Prostate gland (tissue), 2 donors: ENCODE measurements at regions not wholly inside any gene's neighbourhood (a gene's known extent, or its start where the extent isn't known, plus 50 kb on each side); places are given as distances from the start of the nearest gene placed in this dataset.
"Not testable (repeated sequence)": the region's sequence is repeated elsewhere in the genome, so short reads cannot be mapped to it uniquely, and the experiment has no call there.

Experiments
- POLR2AphosphoS5 ChIP-seq: sonication (generic); formaldehyde crosslinking; IDR thresholded peaks from one replicate; pipeline ENCODE4 v1.6.1; 2017; ENCODE audit warnings: antibody characterized with exemption
- TF ChIP-seq, protein P1 (sequence below), 4 experiments: fragments of 200-600 bp in 2 of 4; fragments of 450-650 bp in 2 of 4; sonication (generic) in 2 of 4; IDR thresholded peaks; 1 replicate in 3 of 4; 2 replicates in 1 of 4; pipeline ENCODE4 v1.5.1; 2016 to 2019; ENCODE audit warnings: antibody characterized with exemption in 4 of 4, mild to moderate bottlenecking in 2 of 4, moderate library complexity in 2 of 4

DNA sequence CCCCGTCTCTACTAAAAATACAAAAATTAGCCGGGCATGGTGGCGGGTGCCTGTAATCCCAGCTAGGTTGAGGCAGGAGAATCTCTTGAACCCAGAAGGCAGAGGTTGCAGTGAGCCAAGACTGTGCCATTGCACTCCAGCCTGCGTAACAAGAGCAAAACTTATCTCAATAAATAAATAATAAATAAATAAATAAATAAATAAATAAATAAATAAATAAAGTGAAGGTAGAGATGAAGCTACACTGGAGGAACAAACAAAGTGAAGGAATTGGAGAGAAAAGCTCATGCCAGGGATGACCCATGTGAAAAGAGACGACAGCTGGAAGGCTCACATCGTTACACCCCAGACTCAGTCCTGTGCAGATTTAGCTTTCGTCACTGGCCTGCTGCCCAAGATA, 157.3 kb upstream of the ARHGAP28 start:
- TF ChIP-seq, protein P1, sequence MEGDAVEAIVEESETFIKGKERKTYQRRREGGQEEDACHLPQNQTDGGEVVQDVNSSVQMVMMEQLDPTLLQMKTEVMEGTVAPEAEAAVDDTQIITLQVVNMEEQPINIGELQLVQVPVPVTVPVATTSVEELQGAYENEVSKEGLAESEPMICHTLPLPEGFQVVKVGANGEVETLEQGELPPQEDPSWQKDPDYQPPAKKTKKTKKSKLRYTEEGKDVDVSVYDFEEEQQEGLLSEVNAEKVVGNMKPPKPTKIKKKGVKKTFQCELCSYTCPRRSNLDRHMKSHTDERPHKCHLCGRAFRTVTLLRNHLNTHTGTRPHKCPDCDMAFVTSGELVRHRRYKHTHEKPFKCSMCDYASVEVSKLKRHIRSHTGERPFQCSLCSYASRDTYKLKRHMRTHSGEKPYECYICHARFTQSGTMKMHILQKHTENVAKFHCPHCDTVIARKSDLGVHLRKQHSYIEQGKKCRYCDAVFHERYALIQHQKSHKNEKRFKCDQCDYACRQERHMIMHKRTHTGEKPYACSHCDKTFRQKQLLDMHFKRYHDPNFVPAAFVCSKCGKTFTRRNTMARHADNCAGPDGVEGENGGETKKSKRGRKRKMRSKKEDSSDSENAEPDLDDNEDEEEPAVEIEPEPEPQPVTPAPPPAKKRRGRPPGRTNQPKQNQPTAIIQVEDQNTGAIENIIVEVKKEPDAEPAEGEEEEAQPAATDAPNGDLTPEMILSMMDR (IDR thresholded peaks at IDR 0.05) = not testable (repeated sequence)
- not testable (repeated sequence) for TF ChIP-seq POLR2AphosphoS5
